DMS79 (cell line): ENCODE measurements at regions not wholly inside any gene's neighbourhood (a gene's known extent, or its start where the extent isn't known, plus 50 kb on each side); places are given as distances from the start of the nearest gene placed in this dataset.

Experiments
- DNase-seq: peaks from one replicate; lab custom pipeline; 2025; lab: John Stamatoyannopoulos, UW

- DNase-seq = no peak
Measured at GRCh38 chr6:105651969-105652368, 249.1 kb upstream of the PREP start.

GRCh38 chr6:105650347-105650746 is 247.5 kb upstream of the PREP start:
- no peak for DNase-seq

GRCh38 chr6:105649192-105649591 is 246.3 kb upstream of the PREP start:
- DNase-seq = no peak

GRCh38 chr6:105648276-105648675 is 245.4 kb upstream of the PREP start:
- no peak for DNase-seq

- DNase-seq = no peak
Measured at GRCh38 chr6:105646391-105646867, 243.5 kb upstream of the PREP start.

- no peak for DNase-seq
Measured at GRCh38 chr6:105645958-105646357, 243.1 kb upstream of the PREP start.

- DNase-seq = no peak
Measured at GRCh38 chr6:105645156-105645555, 242.3 kb upstream of the PREP start.

- no peak for DNase-seq
Measured at GRCh38 chr6:105644691-105645090, 241.8 kb upstream of the PREP start.

- no peak for DNase-seq
Measured at GRCh38 chr6:105644073-105644489, 241.2 kb upstream of the PREP start.

GRCh38 chr6:105642708-105643107 is 239.8 kb upstream of the PREP start:
- no peak for DNase-seq

- DNase-seq = no peak
Measured at GRCh38 chr6:105641504-105641903, 238.6 kb upstream of the PREP start.

GRCh38 chr6:105639124-105639523 is 236.2 kb upstream of the PREP start:
- no peak for DNase-seq

- DNase-seq = no peak
Measured at GRCh38 chr6:105633814-105634213, 230.9 kb upstream of the PREP start.

GRCh38 chr6:105628156-105628860 is 225.4 kb upstream of the PREP start:
- DNase-seq = no peak

GRCh38 chr6:105626295-105627158 is 223.6 kb upstream of the PREP start:
- no peak for DNase-seq

- DNase-seq = no peak
Measured at GRCh38 chr6:105624021-105624420, 221.1 kb upstream of the PREP start.

GRCh38 chr6:105622226-105622625 is 219.3 kb upstream of the PREP start:
- no peak for DNase-seq

GRCh38 chr6:105621564-105622175 is 218.8 kb upstream of the PREP start:
- DNase-seq = no peak

GRCh38 chr6:105620878-105621277 is 218.0 kb upstream of the PREP start:
- DNase-seq = no peak

- no peak for DNase-seq
Measured at GRCh38 chr6:105619971-105620741, 217.3 kb upstream of the PREP start.

- no peak for DNase-seq
Measured at GRCh38 chr6:105618247-105618646, 215.4 kb upstream of the PREP start.

GRCh38 chr6:105616521-105616920 is 213.6 kb upstream of the PREP start:
- DNase-seq = no peak
